Kidney epithelial cell (primary cell): ENCODE measurements at regions not wholly inside any gene's neighbourhood (a gene's known extent, or its start where the extent isn't known, plus 50 kb on each side); places are given as distances from the start of the nearest gene placed in this dataset.

ENCODE experiments used
- DNase-seq: peaks from one replicate; pipeline ENCODE4 v3.0.0-alpha.2; 2010; ENCODE audit warnings: low read depth
- H3K27me3 ChIP-seq: 2 replicates; pipeline ENCODE4 v1.6.0; 2011; ENCODE audit warnings: low read length; ENCODE audit not compliant: control insufficient read depth, insufficient read depth
- H3K36me3 ChIP-seq: 2 replicates; pipeline ENCODE4 v1.5.1; 2011; ENCODE audit warnings: low read length; ENCODE audit not compliant: control insufficient read depth, insufficient read depth
- H3K4me3 ChIP-seq: 2 replicates; pipeline ENCODE4 v1.5.1; 2011; ENCODE audit warnings: low read depth, mild to moderate bottlenecking, control low read depth, low read length
- TF ChIP-seq, protein P1 (sequence below): IDR thresholded peaks from 2 replicates; pipeline ENCODE4 v1.5.1; 2011; ENCODE audit warnings: mild to moderate bottlenecking, moderate library complexity, low read length, control low read depth, inconsistent platforms; ENCODE audit not compliant: insufficient read depth, poor library complexity, severe bottlenecking

DNA sequence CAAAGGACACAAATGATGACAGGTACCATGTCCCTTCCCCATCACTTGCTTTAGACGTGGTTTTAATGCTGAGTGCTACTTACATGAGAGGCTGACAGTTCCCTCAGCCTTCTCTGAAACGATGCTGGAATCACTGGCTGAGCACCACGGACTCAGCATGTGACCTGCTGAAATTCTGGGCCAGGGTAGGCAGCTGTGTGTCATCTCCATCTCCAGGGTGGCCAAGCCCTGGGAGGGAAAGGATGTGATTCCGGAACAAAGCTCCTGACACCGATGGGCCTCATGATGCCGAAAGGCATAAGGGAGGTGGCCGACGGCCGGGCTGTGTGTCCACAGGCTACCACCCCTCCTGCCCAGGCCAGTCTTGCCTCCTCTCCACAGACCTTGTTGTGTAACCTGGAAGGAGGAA is 184.3 kb upstream of the CST7 start:
- TF ChIP-seq, protein P1, sequence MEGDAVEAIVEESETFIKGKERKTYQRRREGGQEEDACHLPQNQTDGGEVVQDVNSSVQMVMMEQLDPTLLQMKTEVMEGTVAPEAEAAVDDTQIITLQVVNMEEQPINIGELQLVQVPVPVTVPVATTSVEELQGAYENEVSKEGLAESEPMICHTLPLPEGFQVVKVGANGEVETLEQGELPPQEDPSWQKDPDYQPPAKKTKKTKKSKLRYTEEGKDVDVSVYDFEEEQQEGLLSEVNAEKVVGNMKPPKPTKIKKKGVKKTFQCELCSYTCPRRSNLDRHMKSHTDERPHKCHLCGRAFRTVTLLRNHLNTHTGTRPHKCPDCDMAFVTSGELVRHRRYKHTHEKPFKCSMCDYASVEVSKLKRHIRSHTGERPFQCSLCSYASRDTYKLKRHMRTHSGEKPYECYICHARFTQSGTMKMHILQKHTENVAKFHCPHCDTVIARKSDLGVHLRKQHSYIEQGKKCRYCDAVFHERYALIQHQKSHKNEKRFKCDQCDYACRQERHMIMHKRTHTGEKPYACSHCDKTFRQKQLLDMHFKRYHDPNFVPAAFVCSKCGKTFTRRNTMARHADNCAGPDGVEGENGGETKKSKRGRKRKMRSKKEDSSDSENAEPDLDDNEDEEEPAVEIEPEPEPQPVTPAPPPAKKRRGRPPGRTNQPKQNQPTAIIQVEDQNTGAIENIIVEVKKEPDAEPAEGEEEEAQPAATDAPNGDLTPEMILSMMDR: no peak
- no peak for DNase-seq
- Histone ChIP-seq H3K36me3 (no peaks in the 10 kb centered on the region), H3K4me3 (no peak overlapping the region), H3K27me3 (no peaks in the 10 kb centered on the region)

DNA sequence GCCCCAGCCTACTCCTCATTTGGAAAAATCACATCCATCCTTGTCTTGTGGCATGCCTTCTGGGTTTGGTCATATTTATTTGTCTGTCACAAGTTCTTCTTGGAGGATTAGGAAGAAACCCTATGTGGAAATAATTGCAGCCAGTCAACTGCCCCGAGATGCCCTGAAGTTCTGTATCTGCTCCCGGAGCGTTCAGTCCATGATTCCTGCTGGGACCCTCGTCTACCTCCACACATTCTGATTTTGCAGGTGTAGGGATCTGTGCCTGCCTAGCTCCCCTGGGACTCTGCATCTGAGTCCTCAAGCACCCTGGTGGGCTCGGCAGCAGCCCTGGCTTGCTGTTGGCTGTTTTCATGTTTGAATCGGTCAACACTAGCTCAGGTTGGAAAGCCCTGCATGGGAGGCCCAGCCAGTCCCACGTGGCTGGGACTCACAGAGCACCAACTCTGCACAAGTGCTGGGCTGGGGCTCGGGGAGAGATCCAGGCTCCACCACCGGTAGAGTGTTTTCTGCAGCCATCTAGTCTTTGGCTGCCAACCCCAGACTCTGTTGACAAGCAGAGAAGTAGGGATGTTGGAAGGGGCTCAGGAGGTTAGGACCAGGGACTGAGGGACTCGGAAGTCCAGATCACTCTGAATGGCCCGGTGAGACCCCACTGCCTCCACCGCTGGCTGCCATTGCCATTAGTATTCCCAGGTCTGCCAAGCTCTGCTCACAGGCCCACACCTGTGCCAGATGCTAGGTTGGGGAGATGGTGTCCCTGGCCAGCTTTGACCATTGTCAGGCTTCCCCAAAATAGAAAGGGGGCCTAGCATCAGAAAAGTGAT is 183.5 kb upstream of the CST7 start:
- no peaks in the 10 kb centered on the region for H3K36me3 ChIP-seq
- no peak for DNase-seq
- TF ChIP-seq, protein P1: no peak

DNA sequence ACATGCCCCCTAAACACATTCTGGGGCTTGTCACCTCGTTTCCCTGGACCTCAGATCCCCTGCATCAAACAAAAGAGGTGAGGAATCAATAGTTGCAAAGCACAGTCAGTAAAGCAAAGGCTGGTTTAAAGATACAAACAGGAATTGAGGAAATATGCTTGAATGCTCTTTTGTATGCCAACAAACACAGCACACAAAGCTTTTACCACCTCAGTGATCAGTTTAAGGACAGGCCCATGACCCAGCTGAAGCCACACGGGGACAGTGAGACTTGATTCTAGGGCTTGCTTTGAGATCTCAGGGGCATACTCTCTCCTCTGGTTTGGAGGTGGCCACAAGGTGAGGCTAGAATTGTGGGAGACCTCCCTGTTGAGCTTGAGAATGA is 182.9 kb upstream of the CST7 start:
- TF ChIP-seq, protein P1: no peak
- no peak for DNase-seq
- no peak overlapping the region for H3K4me3 ChIP-seq
- no peaks in the 10 kb centered on the region for H3K27me3 ChIP-seq
- H3K36me3 ChIP-seq: no peaks in the 10 kb centered on the region

More for the DNA sequence above, 183.5 kb upstream of the CST7 start:
- Histone ChIP-seq H3K4me3 (no peak overlapping the region), H3K27me3 (no peaks in the 10 kb centered on the region)

DNA sequence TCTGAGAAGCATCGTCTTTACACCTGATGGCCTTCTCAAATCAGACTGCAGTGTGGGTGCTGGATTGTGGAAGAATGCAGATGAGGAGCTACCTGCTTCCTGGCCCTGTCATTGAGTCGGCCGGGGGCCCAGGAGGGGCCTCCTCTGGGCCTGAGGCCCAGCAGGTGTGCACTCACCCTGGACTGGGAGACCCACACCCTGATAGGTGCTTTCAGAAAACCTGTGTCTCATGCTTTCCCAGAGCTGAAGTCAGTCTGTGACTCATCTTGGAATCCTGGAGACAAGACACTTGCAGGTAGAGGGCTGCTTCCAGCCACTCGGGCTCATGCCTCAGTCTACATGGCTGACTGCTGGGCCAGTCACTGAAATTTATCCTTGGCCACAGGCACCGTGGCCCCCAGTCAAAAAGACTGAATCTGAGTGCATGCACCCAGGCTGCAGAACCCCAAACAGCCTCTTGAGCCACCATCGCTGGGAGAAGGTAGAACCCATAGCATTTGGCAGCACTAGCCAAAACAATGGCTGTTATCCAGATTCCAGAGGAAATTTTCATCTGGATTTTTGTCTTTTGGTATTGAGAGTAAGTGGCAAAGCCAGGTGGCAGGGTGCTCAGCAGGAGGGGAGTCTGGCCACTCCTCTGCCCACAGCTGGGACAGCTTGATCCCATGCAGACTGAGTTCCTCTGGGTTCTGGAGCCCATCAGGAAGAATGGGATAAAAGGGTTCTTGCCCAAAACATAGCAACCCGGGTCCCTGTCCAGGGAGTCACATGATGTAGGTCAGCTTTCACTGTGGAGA is 182.0 kb upstream of the CST7 start:
- no peak for DNase-seq
- H3K27me3 ChIP-seq: no peaks in the 10 kb centered on the region
- H3K36me3 ChIP-seq: no peaks in the 10 kb centered on the region
- TF ChIP-seq, protein P1: no peak
- H3K4me3 ChIP-seq: no peak overlapping the region

DNA sequence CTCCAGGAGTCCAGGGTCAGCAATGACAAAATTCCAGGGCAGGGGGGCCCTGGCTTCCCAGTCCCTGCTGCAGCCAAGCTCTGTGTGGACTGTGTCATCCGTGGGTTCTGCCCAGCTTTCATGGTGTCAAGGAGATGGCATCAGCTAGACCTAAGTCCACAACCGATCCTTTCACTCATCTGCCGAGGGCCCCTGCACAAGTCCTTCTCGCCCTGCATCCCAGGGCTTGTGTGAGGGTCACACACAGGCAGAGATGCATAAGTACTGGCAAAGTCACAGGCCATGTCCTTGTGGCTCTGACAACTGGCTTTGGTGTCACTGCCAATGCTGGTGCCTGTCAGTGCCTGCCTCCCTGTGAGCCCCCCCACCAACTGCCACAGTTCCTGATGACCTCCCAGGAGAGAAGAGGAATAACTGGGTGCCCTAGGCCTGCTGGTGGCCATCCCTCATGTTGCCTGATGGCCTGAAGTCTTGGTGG is 181.4 kb upstream of the CST7 start:
- DNase-seq: no peak
- Histone ChIP-seq H3K36me3 (no peaks in the 10 kb centered on the region), H3K4me3 (no peak overlapping the region), H3K27me3 (no peaks in the 10 kb centered on the region)
- TF ChIP-seq, protein P1: no peak
